ENCODE measurements at regions not wholly inside any gene's neighbourhood (a gene's known extent, or its start where the extent isn't known, plus 50 kb on each side); places are given as distances from the start of the nearest gene placed in this dataset.

DNA sequence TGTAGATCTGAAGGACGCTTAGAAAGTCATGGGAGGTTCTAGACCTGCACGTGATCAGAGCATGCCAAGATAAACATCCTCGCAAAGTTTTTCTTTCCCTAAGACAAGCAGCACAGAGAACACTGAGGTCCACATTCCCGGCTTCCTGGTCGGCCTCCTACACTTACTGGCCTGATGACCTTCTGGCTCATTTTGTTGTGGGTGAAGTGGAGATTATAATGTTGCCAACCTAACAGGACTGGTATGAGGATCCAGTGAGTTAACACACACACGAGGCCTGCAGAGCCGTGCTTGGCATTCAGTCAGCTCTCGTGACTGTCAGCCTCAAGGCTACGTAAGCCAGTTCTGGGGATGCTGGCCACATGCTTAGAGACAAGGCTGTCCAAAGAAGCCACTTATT, 186.0 kb downstream of the TENT4A start:
- TF ChIP-seq YY1 (IDR thresholded peaks at IDR 0.05; ENCODE audit: insufficient read depth, insufficient read length), result no peak
- no peak for TF ChIP-seq SUZ12 (IDR thresholded peaks at IDR 0.05; ENCODE audit: extremely low read depth, insufficient read depth, insufficient read length)
- TF ChIP-seq ZNF274 (IDR thresholded peaks at IDR 0.05; ENCODE audit: low read depth, low read length), result no peak
